Stomach (tissue), 4 donors: ENCODE measurements at regions not wholly inside any gene's neighbourhood (a gene's known extent, or its start where the extent isn't known, plus 50 kb on each side); places are given as distances from the start of the nearest gene placed in this dataset.

Experiments
- POLR2A ChIP-seq, 4 donors: fragments of 450-650 bp; IDR thresholded peaks; one replicate each; pipeline ENCODE4 v1.6.1; 2016; ENCODE audit warnings: antibody characterized with exemption in 4 of 4, control low read depth in 2 of 4, mild to moderate bottlenecking in 1 of 4, moderate library complexity in 1 of 4
- TF ChIP-seq, protein P1 (sequence below), 7 experiments: fragments of 450-650 bp in 4 of 7; fragments of 200-600 bp in 3 of 7; sonication (generic) in 3 of 7; IDR thresholded peaks; one replicate each; pipeline ENCODE4 v1.5.1; 2016 to 2019; ENCODE audit warnings: antibody characterized with exemption in 7 of 7, control low read depth in 2 of 7, mild to moderate bottlenecking in 1 of 7

DNA sequence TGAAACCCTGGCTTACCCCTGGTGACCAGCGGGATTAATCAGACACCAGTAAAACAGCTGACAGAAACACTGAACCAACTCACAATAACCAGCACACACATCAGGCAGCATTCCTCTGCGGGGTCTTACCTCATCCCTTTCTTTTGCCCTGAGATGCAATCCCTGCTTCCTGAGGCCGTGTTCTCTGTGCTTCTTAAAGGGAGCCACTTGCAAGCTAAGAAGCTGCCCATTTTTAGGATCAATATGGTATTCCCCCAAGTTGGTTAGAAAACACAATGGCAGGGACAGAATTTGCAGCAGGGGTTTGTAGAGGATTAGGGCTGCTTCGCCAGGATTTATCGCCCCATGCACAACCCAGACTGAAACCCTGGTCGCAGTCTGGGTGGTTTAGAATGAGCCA lies 74.7 kb upstream of the OLIG2 start:
- no peak for TF ChIP-seq POLR2A (IDR thresholded peaks at IDR 0.05)
- TF ChIP-seq, protein P1, sequence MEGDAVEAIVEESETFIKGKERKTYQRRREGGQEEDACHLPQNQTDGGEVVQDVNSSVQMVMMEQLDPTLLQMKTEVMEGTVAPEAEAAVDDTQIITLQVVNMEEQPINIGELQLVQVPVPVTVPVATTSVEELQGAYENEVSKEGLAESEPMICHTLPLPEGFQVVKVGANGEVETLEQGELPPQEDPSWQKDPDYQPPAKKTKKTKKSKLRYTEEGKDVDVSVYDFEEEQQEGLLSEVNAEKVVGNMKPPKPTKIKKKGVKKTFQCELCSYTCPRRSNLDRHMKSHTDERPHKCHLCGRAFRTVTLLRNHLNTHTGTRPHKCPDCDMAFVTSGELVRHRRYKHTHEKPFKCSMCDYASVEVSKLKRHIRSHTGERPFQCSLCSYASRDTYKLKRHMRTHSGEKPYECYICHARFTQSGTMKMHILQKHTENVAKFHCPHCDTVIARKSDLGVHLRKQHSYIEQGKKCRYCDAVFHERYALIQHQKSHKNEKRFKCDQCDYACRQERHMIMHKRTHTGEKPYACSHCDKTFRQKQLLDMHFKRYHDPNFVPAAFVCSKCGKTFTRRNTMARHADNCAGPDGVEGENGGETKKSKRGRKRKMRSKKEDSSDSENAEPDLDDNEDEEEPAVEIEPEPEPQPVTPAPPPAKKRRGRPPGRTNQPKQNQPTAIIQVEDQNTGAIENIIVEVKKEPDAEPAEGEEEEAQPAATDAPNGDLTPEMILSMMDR (IDR thresholded peaks at IDR 0.05), result no peak
